ENCODE measurements at regions not wholly inside any gene's neighbourhood (a gene's known extent, or its start where the extent isn't known, plus 50 kb on each side); places are given as distances from the start of the nearest gene placed in this dataset.

- Histone ChIP-seq H3K4me3 (ENCODE audit: low read depth in 1 of 3, low read length in 3 of 3) (no peak overlapping the region), H3K27ac (ENCODE audit: low read depth in 1 of 2, low read length in 2 of 2) (no peak overlapping the region), H3K9me3 (ENCODE audit: control insufficient read depth in 4 of 4, low read length in 3 of 4) (no peaks in the 10 kb centered on the region), H3K9ac (ENCODE audit: low read depth in 1 of 2, low read length in 2 of 2) (no peak overlapping the region), H3K27me3 (ENCODE audit: control insufficient read depth in 4 of 4, insufficient read depth in 4 of 4, low read length in 3 of 4) (no peaks in the 10 kb centered on the region), H3K36me3 (ENCODE audit: control insufficient read depth in 4 of 4, insufficient read depth in 3 of 4, low read depth in 1 of 4, low read length in 3 of 4) (no peaks in the 10 kb centered on the region), H3K4me1 (ENCODE audit: control insufficient read depth in 4 of 4, insufficient read depth in 4 of 4, low read length in 3 of 4) (no peaks in the 10 kb centered on the region)
- WGBS, result 65% methylated on average over 5 of the region's 5 CpGs
- no peak for DNase-seq (ENCODE audit: low spot score)
- TF ChIP-seq ZBTB33 (IDR thresholded peaks at IDR 0.05), result no peak
- no peak for TF ChIP-seq EGR1 (IDR thresholded peaks at IDR 0.05; ENCODE audit: low read depth in 2 of 2)
- no peak for TF ChIP-seq HNF4A (conservative IDR thresholded peaks at IDR 0.05)
Measured at GRCh38 chr13:89899302-89900103, 1448.0 kb upstream of the MIR17HG start.

- no peak overlapping the region for H3K4me3 ChIP-seq (ENCODE audit: low read depth in 1 of 3, low read length in 3 of 3)
- no peaks in the 10 kb centered on the region for H3K27me3 ChIP-seq (ENCODE audit: control insufficient read depth in 4 of 4, insufficient read depth in 4 of 4, low read length in 3 of 4)
- TF ChIP-seq RXRA (IDR thresholded peaks at IDR 0.05), result no peak
- no peak for TF ChIP-seq RAD21 (IDR thresholded peaks at IDR 0.05)
- TF ChIP-seq GABPA (IDR thresholded peaks at IDR 0.05 in 1 of 2, conservative IDR thresholded peaks at IDR 0.05 in 1 of 2), result no peak
- no peak for TF ChIP-seq HNF4A (conservative IDR thresholded peaks at IDR 0.05)
- no peak for TF ChIP-seq REST (IDR thresholded peaks at IDR 0.05)
- no peak for TF ChIP-seq TAF1 (conservative IDR thresholded peaks at IDR 0.05)
- no peak for TF ChIP-seq YY1 (IDR thresholded peaks at IDR 0.05)
- TF ChIP-seq ATF3 (IDR thresholded peaks at IDR 0.05), result no peak
- no peak for TF ChIP-seq NR2F2 (IDR thresholded peaks at IDR 0.05)
- TF ChIP-seq ZBTB33 (IDR thresholded peaks at IDR 0.05), result no peak
- no peak for TF ChIP-seq JUND (IDR thresholded peaks at IDR 0.05)
- no peak for DNase-seq (ENCODE audit: low spot score)
- no peaks in the 10 kb centered on the region for H3K9me3 ChIP-seq (ENCODE audit: control insufficient read depth in 4 of 4, low read length in 3 of 4)
- no peaks in the 10 kb centered on the region for H3K36me3 ChIP-seq (ENCODE audit: control insufficient read depth in 4 of 4, insufficient read depth in 3 of 4, low read depth in 1 of 4, low read length in 3 of 4)
- 68% methylated on average over 5 of the region's 5 CpGs for WGBS
- H3K4me1 ChIP-seq (ENCODE audit: control insufficient read depth in 4 of 4, insufficient read depth in 4 of 4, low read length in 3 of 4), result no peaks in the 10 kb centered on the region
- H3K9ac ChIP-seq (ENCODE audit: low read depth in 1 of 2, low read length in 2 of 2), result no peak overlapping the region
- no peak overlapping the region for H3K27ac ChIP-seq (ENCODE audit: low read depth in 1 of 2, low read length in 2 of 2)
Measured at GRCh38 chr13:89900104-89900765, 1447.3 kb upstream of the MIR17HG start.

Measured in liver (tissue), 7 donors.